ENCODE measurements at regions not wholly inside any gene's neighbourhood (a gene's known extent, or its start where the extent isn't known, plus 50 kb on each side); places are given as distances from the start of the nearest gene placed in this dataset.
A peak's percentile ranks its signal among the peaks of the same experiment; 100 is the strongest.
"Not testable (repeated sequence)": the region's sequence is repeated elsewhere in the genome, so short reads cannot be mapped to it uniquely, and the experiment has no call there.

GRCh38 chr11:129747071-129747470 is 68.6 kb upstream of the TMEM45B start:
- no peak for DNase-seq (ENCODE audit: low read depth, low spot score)
- no peak for TF ChIP-seq SUZ12 (IDR thresholded peaks at IDR 0.05; ENCODE audit: extremely low read depth, insufficient read depth, insufficient read length)
- TF ChIP-seq ZNF274 (IDR thresholded peaks at IDR 0.05; ENCODE audit: low read depth, low read length) = no peak
- TF ChIP-seq YY1 (IDR thresholded peaks at IDR 0.05; ENCODE audit: insufficient read depth, insufficient read length) = no peak
- Histone ChIP-seq H3K9ac (ENCODE audit: insufficient read length, low read depth) (no peak overlapping the region), H3K9me3 (ENCODE audit: insufficient read depth, low read length) (peaks cover 11% of the 10 kb centered on the region; the same call in 1 of the 2 replicates), H3K4me3 (ENCODE audit: insufficient read length, low read depth) (no peak overlapping the region), H3K4me1 (ENCODE audit: insufficient read depth, insufficient read length) (no peaks in the 10 kb centered on the region), H3K27me3 (ENCODE audit: insufficient read depth, insufficient read length) (peaks cover 10% of the 10 kb centered on the region), H3K36me3 (ENCODE audit: insufficient read depth, insufficient read length, low read length) (no peaks in the 10 kb centered on the region)

DNA sequence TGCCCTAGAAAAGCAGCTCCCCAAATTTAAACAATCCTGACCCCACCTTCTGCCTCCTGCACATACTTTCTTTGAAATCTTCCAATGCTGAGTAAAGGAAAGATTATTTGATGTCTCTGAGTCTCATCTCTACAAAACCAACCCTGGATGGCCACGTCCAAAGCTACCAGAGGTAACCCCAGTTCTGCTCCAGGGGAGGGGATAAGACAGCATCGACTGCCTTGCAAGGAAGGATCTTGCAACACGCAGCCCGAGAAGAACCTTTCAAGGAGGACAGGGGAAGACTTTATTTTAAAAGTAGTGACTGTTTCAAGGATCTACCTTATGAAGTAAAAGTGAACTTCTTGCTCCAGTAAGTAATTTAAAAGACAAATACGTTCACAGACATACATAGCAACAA is 66.5 kb upstream of the TMEM45B start:
- Histone ChIP-seq H3K9ac (ENCODE audit: insufficient read length, low read depth) (no peak overlapping the region), H3K27me3 (ENCODE audit: insufficient read depth, insufficient read length) (peaks cover 10% of the 10 kb centered on the region), H3K4me1 (ENCODE audit: insufficient read depth, insufficient read length) (no peaks in the 10 kb centered on the region), H3K36me3 (ENCODE audit: insufficient read depth, insufficient read length, low read length) (no peaks in the 10 kb centered on the region), H3K9me3 (ENCODE audit: insufficient read depth, low read length) (peaks cover 11% of the 10 kb centered on the region; the same call in 1 of the 2 replicates), H3K4me3 (ENCODE audit: insufficient read length, low read depth) (no peak overlapping the region)
- no peak for DNase-seq (ENCODE audit: low read depth, low spot score)
- TF ChIP-seq ZNF274 (IDR thresholded peaks at IDR 0.05; ENCODE audit: low read depth, low read length) (no peak), SUZ12 (IDR thresholded peaks at IDR 0.05; ENCODE audit: extremely low read depth, insufficient read depth, insufficient read length) (no peak), YY1 (IDR thresholded peaks at IDR 0.05; ENCODE audit: insufficient read depth, insufficient read length) (no peak)

GRCh38 chr11:129750343-129751292 is 65.0 kb upstream of the TMEM45B start:
- TF ChIP-seq YY1 (IDR thresholded peaks at IDR 0.05; ENCODE audit: insufficient read depth, insufficient read length) (no peak), ZNF274 (IDR thresholded peaks at IDR 0.05; ENCODE audit: low read depth, low read length) (no peak), SUZ12 (IDR thresholded peaks at IDR 0.05; ENCODE audit: extremely low read depth, insufficient read depth, insufficient read length) (no peak)
- H3K4me3 ChIP-seq (ENCODE audit: insufficient read length, low read depth) = no peak overlapping the region
- H3K36me3 ChIP-seq (ENCODE audit: insufficient read depth, insufficient read length, low read length) = no peaks in the 10 kb centered on the region
- peak; percentile 64 for DNase-seq (ENCODE audit: low read depth, low spot score)
- no peaks in the 10 kb centered on the region for H3K4me1 ChIP-seq (ENCODE audit: insufficient read depth, insufficient read length)
- H3K27me3 ChIP-seq (ENCODE audit: insufficient read depth, insufficient read length) = peaks cover 10% of the 10 kb centered on the region
- peak overlapping the region; percentile 50 for H3K9ac ChIP-seq (ENCODE audit: insufficient read length, low read depth)
- peaks cover 11% of the 10 kb centered on the region; the same call in 1 of the 2 replicates for H3K9me3 ChIP-seq (ENCODE audit: insufficient read depth, low read length)

- H3K36me3 ChIP-seq (ENCODE audit: insufficient read depth, insufficient read length, low read length) = no peaks in the 10 kb centered on the region
- no peak for TF ChIP-seq YY1 (IDR thresholded peaks at IDR 0.05; ENCODE audit: insufficient read depth, insufficient read length)
- TF ChIP-seq SUZ12 (IDR thresholded peaks at IDR 0.05; ENCODE audit: extremely low read depth, insufficient read depth, insufficient read length) = no peak
- no peak for TF ChIP-seq ZNF274 (IDR thresholded peaks at IDR 0.05; ENCODE audit: low read depth, low read length)
- H3K4me1 ChIP-seq (ENCODE audit: insufficient read depth, insufficient read length) = no peaks in the 10 kb centered on the region
- no peak overlapping the region for H3K4me3 ChIP-seq (ENCODE audit: insufficient read length, low read depth)
- H3K27me3 ChIP-seq (ENCODE audit: insufficient read depth, insufficient read length) = peaks cover 10% of the 10 kb centered on the region
- H3K9ac ChIP-seq (ENCODE audit: insufficient read length, low read depth) = no peak overlapping the region
- no peak for DNase-seq (ENCODE audit: low read depth, low spot score)
- peaks cover 11% of the 10 kb centered on the region; the same call in 1 of the 2 replicates for H3K9me3 ChIP-seq (ENCODE audit: insufficient read depth, low read length)
Observed at GRCh38 chr11:129751511-129751910, 64.1 kb upstream of the TMEM45B start.

- not testable (repeated sequence) for H3K36me3 ChIP-seq (ENCODE audit: insufficient read depth, insufficient read length, low read length); H3K4me1 ChIP-seq (ENCODE audit: insufficient read depth, insufficient read length); DNase-seq (ENCODE audit: low read depth, low spot score); H3K27me3 ChIP-seq (ENCODE audit: insufficient read depth, insufficient read length); H3K9me3 ChIP-seq (ENCODE audit: insufficient read depth, low read length); H3K9ac ChIP-seq (ENCODE audit: insufficient read length, low read depth); H3K4me3 ChIP-seq (ENCODE audit: insufficient read length, low read depth)
Observed at GRCh38 chr11:129763569-129763968, 52.1 kb upstream of the TMEM45B start.

DNA sequence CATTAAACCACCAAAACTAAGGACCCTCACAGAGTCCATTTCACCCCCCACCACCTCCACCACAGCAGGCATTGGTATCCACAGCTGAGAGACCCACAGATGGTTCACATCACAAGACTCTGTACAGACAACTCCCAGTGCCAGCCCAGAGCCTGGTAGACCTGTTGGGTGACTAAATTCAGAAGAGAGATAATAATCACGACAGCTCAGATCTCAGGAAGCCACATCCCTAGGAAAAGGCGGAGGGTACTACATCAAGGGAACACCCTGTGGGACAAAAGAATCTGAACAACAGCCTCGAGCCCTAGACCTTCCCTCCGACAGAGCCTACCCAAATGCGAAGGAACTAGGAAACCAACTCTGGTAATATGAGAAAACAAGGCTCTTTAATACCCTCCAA is 51.4 kb upstream of the TMEM45B start:
- not testable (repeated sequence) for H3K4me3 ChIP-seq (ENCODE audit: insufficient read length, low read depth); DNase-seq (ENCODE audit: low read depth, low spot score); H3K4me1 ChIP-seq (ENCODE audit: insufficient read depth, insufficient read length); H3K9me3 ChIP-seq (ENCODE audit: insufficient read depth, low read length); H3K9ac ChIP-seq (ENCODE audit: insufficient read length, low read depth); H3K27me3 ChIP-seq (ENCODE audit: insufficient read depth, insufficient read length); H3K36me3 ChIP-seq (ENCODE audit: insufficient read depth, insufficient read length, low read length)

Measured in NT2/D1 (cell line).